Kidney (tissue), 13 donors: ENCODE measurements at regions not wholly inside any gene's neighbourhood (a gene's known extent, or its start where the extent isn't known, plus 50 kb on each side); places are given as distances from the start of the nearest gene placed in this dataset.

Experiments
- DNase-seq, 5 donors: peaks; one replicate each; pipeline ENCODE4 v3.0.0-alpha.2; 2013 to 2020
- FAIRE-seq: peaks from 2 replicates; lab custom pipeline; 2012; peaks lifted over from hg19 to GRCh38; lab: Jason Lieb, UNC
- H3K27ac ChIP-seq, 2 donors: one replicate each; pipeline ENCODE4 v1.7.0; 2013; ENCODE audit warnings: low read depth in 2 of 2, low read length in 2 of 2, inconsistent platforms in 1 of 2
- H3K27me3 ChIP-seq: one replicate; pipeline ENCODE4 v1.7.1; 2013; ENCODE audit warnings: low read length, inconsistent platforms; ENCODE audit not compliant: control insufficient read depth, insufficient read depth
- H3K36me3 ChIP-seq, 3 donors: one replicate each; pipeline versions ENCODE4 v1.7.0 to v1.7.1; 2013; ENCODE audit warnings: low read length in 3 of 3, control low read depth in 1 of 3, inconsistent platforms in 1 of 3; ENCODE audit not compliant: insufficient read depth in 3 of 3, control insufficient read depth in 2 of 3
- H3K4me1 ChIP-seq, 3 donors: one replicate each; pipeline versions ENCODE4 v1.7.0 to v1.7.1; 2013; ENCODE audit warnings: low read length in 3 of 3, inconsistent platforms in 1 of 3, low read depth in 1 of 3; ENCODE audit not compliant: control insufficient read depth in 2 of 3, insufficient read depth in 2 of 3
- H3K4me3 ChIP-seq, 3 donors: one replicate each; pipeline versions ENCODE4 v1.7.0 to v1.8.1; 2013; ENCODE audit warnings: low read length in 3 of 3, control low read depth in 1 of 3, inconsistent platforms in 1 of 3
- H3K9ac ChIP-seq, 3 donors: one replicate each; pipeline versions ENCODE4 v1.7.0 to v1.7.1; 2013; ENCODE audit warnings: low read length in 3 of 3, control low read depth in 1 of 3, inconsistent platforms in 1 of 3
- H3K9me3 ChIP-seq, 3 donors: one replicate each; pipeline versions ENCODE4 v1.7.0 to v1.7.1; 2013; ENCODE audit warnings: low read length in 3 of 3, control low read depth in 1 of 3, inconsistent platforms in 1 of 3; ENCODE audit not compliant: control insufficient read depth in 2 of 3, insufficient read depth in 1 of 3
- CTCF ChIP-seq: IDR thresholded peaks from 3 replicates; pipeline ENCODE4 v1.5.1; 2012; ENCODE audit warnings: mild to moderate bottlenecking, moderate library complexity, borderline replicate concordance; ENCODE audit not compliant: insufficient read depth; ENCODE audit errors: extremely low read depth
- intact Hi-C: fragments of 100-400 bp; cut with DNase I; formaldehyde crosslinking; loops from one replicate; pipeline ENCODE4 v1.11.1; 2022
- donor health status: control.
- donor health status: control.
- donor health status: control.
- donor health status: control.
- donor health status: control.
- donor health status: DM: yes; HTN: yes; CAD: no.
- donor health status: Normal renal cell carcinoma (clear cell type).

- Histone ChIP-seq H3K27me3 (no peaks in the 10 kb centered on the region), H3K36me3 (no peaks in the 10 kb centered on the region), H3K4me1 (peaks cover 0 to 2% (median 1%) of the 10 kb centered on the region in 3 donors), H3K9me3 (no peaks in the 10 kb centered on the region), H3K4me3 (no peak overlapping the region), H3K27ac (no peak overlapping the region), H3K9ac (no peak overlapping the region)
- no peak for FAIRE-seq
- TF ChIP-seq CTCF: no peak
- DNase-seq: no peak
- intact Hi-C loops: no loop called here
Observed at GRCh38 chr5:142421621-142422397, 97.0 kb upstream of the SPRY4 start.

GRCh38 chr5:142421228-142421617 lies 96.4 kb upstream of the SPRY4 start:
- intact Hi-C loops: no loop called here
- H3K36me3 ChIP-seq: no peaks in the 10 kb centered on the region
- no peak for FAIRE-seq

GRCh38 chr5:142420561-142421227 lies 95.9 kb upstream of the SPRY4 start:
- FAIRE-seq: no peak
- Histone ChIP-seq H3K27me3 (no peaks in the 10 kb centered on the region), H3K27ac (no peak overlapping the region), H3K9me3 (no peaks in the 10 kb centered on the region), H3K4me1 (peaks cover 0 to 2% (median 0%) of the 10 kb centered on the region in 3 donors), H3K36me3 (no peaks in the 10 kb centered on the region), H3K9ac (no peak overlapping the region), H3K4me3 (no peak overlapping the region)
- intact Hi-C loops: no loop called here
- no peak for DNase-seq
- TF ChIP-seq CTCF: no peak

More at GRCh38 chr5:142421228-142421617, 96.4 kb upstream of the SPRY4 start:
- Histone ChIP-seq H3K4me1 (peaks cover 0 to 2% (median 0%) of the 10 kb centered on the region in 3 donors), H3K9ac (no peak overlapping the region), H3K4me3 (no peak overlapping the region), H3K9me3 (no peaks in the 10 kb centered on the region), H3K27ac (no peak overlapping the region), H3K27me3 (no peaks in the 10 kb centered on the region)
- DNase-seq: no peak
- no peak for TF ChIP-seq CTCF
